ENCODE measurements at regions not wholly inside any gene's neighbourhood (a gene's known extent, or its start where the extent isn't known, plus 50 kb on each side); places are given as distances from the start of the nearest gene placed in this dataset.
A peak's percentile ranks its signal among the peaks of the same experiment; 100 is the strongest.

GRCh38 chr15:94857466-94857865, 626.1 kb downstream of the MCTP2 start (continued):
- no peak for TF ChIP-seq ATF6 (CRISPR knock-in tag; IDR thresholded peaks at IDR 0.05)
- TF ChIP-seq TP53 (CRISPR knock-in tag; IDR thresholded peaks at IDR 0.05): no peak
- TF ChIP-seq ZNF512 (CRISPR knock-in tag; IDR thresholded peaks at IDR 0.05; ENCODE audit: borderline replicate concordance): no peak

- POLR2A ChIA-PET: no interaction called here
- H3K4me1 Mint-ChIP-seq: peaks cover 9% of the 10 kb centered on the region
- no peaks in the 10 kb centered on the region; the same call in 1 of the 2 replicates for H3K36me3 Mint-ChIP-seq
- H3K4me3 Mint-ChIP-seq: no peak overlapping the region
- H3K27ac Mint-ChIP-seq: peak overlapping the region; percentile 76; the same call in 1 of the 2 replicates
- H3K9me3 Mint-ChIP-seq: peaks cover 14% of the 10 kb centered on the region
- DNase-seq (ENCODE audit: low spot score): no peak
- no peaks in the 10 kb centered on the region for H3K27me3 Mint-ChIP-seq (ENCODE audit: low read depth)
- no peak for TF ChIP-seq EMX1 (CRISPR knock-in tag; IDR thresholded peaks at IDR 0.05)
- no peak for TF ChIP-seq PRRX2 (CRISPR knock-in tag; IDR thresholded peaks at IDR 0.05)
- no peak for TF ChIP-seq ZNF416 (CRISPR knock-in tag; IDR thresholded peaks at IDR 0.05)
- no peak for TF ChIP-seq NFATC4 (CRISPR knock-in tag; IDR thresholded peaks at IDR 0.05)
- no peak for TF ChIP-seq NR2C2 (CRISPR knock-in tag; IDR thresholded peaks at IDR 0.05)
- no peak for TF ChIP-seq PRDM15 (CRISPR knock-in tag; IDR thresholded peaks at IDR 0.05)
- TF ChIP-seq ZNF671 (CRISPR knock-in tag; IDR thresholded peaks at IDR 0.05): no peak
- TF ChIP-seq OVOL2 (CRISPR knock-in tag; IDR thresholded peaks at IDR 0.05; ENCODE audit: borderline replicate concordance): no peak
- TF ChIP-seq JUN (CRISPR knock-in tag; IDR thresholded peaks at IDR 0.05): no peak
- TF ChIP-seq ZNF396 (CRISPR knock-in tag; IDR thresholded peaks at IDR 0.05; ENCODE audit: borderline replicate concordance): no peak
- no peak for TF ChIP-seq AR (CRISPR knock-in tag; IDR thresholded peaks at IDR 0.05)
- CTCF ChIA-PET: no interaction called here
- ATAC-seq: peak; percentile 47
Measured at GRCh38 chr15:94858011-94858410, 626.6 kb downstream of the MCTP2 start.

GRCh38 chr15:94858449-94858848, 627.1 kb downstream of the MCTP2 start:
- POLR2A ChIA-PET: no interaction called here
- Mint-ChIP-seq H3K27ac (peak overlapping the region; percentile 76; the same call in 1 of the 2 replicates), H3K36me3 (no peaks in the 10 kb centered on the region; the same call in 1 of the 2 replicates), H3K9me3 (peaks cover 17% of the 10 kb centered on the region), H3K27me3 (ENCODE audit: low read depth) (no peaks in the 10 kb centered on the region), H3K4me1 (peaks cover 9% of the 10 kb centered on the region), H3K4me3 (no peak overlapping the region)
- ATAC-seq (no peak), DNase-seq (ENCODE audit: low spot score) (no peak)
- CTCF ChIA-PET: no interaction called here
- no peak for TF ChIP-seq SOX15 (CRISPR knock-in tag; IDR thresholded peaks at IDR 0.05)
